ENCODE measurements at regions not wholly inside any gene's neighbourhood (a gene's known extent, or its start where the extent isn't known, plus 50 kb on each side); places are given as distances from the start of the nearest gene placed in this dataset.
A peak's percentile ranks its signal among the peaks of the same experiment; 100 is the strongest.

DNA sequence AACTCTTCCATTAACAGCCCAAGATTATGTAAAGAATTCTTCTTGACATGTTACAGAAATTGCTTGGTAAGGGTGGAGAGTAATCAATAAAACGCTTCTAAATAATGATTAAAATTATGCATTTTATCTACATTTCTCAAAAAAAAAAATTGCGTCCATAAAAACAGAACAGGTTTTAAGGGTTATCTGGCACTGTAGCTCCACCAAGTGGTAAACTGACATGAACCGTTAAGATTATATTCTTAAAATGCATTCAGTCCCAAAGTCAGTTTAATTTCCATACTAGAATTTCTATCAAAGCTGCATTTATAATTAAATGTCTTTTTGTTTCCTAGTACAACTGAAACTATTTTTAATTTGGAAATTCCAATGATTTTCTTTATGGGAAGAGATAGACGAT, 214.0 kb upstream of the UGT8 start:
- TF ChIP-seq, protein P1, sequence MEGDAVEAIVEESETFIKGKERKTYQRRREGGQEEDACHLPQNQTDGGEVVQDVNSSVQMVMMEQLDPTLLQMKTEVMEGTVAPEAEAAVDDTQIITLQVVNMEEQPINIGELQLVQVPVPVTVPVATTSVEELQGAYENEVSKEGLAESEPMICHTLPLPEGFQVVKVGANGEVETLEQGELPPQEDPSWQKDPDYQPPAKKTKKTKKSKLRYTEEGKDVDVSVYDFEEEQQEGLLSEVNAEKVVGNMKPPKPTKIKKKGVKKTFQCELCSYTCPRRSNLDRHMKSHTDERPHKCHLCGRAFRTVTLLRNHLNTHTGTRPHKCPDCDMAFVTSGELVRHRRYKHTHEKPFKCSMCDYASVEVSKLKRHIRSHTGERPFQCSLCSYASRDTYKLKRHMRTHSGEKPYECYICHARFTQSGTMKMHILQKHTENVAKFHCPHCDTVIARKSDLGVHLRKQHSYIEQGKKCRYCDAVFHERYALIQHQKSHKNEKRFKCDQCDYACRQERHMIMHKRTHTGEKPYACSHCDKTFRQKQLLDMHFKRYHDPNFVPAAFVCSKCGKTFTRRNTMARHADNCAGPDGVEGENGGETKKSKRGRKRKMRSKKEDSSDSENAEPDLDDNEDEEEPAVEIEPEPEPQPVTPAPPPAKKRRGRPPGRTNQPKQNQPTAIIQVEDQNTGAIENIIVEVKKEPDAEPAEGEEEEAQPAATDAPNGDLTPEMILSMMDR (conservative IDR thresholded peaks at IDR 0.05; ENCODE audit: control insufficient read depth, insufficient read depth, low read depth, low read length): peak; percentile 64
- H3K4me3 ChIP-seq (ENCODE audit: control insufficient read depth, low read depth, low read length): no peak overlapping the region
- DNase-seq (ENCODE audit: low read depth): peak; percentile 71

- no peak overlapping the region for H3K4me3 ChIP-seq (ENCODE audit: control insufficient read depth, low read depth, low read length)
Observed at GRCh38 chr4:114385195-114385985, 213.2 kb upstream of the UGT8 start.

GRCh38 chr4:114386637-114387233, 211.9 kb upstream of the UGT8 start:
- DNase-seq (ENCODE audit: low read depth): peak; percentile 56
- TF ChIP-seq, protein P1 (conservative IDR thresholded peaks at IDR 0.05; ENCODE audit: control insufficient read depth, insufficient read depth, low read depth, low read length): peak; percentile 63
- no peak overlapping the region for H3K4me3 ChIP-seq (ENCODE audit: control insufficient read depth, low read depth, low read length)

More at GRCh38 chr4:114385195-114385985, 213.2 kb upstream of the UGT8 start:
- no peak for DNase-seq (ENCODE audit: low read depth)
- TF ChIP-seq, protein P1 (conservative IDR thresholded peaks at IDR 0.05; ENCODE audit: control insufficient read depth, insufficient read depth, low read depth, low read length): no peak

DNA sequence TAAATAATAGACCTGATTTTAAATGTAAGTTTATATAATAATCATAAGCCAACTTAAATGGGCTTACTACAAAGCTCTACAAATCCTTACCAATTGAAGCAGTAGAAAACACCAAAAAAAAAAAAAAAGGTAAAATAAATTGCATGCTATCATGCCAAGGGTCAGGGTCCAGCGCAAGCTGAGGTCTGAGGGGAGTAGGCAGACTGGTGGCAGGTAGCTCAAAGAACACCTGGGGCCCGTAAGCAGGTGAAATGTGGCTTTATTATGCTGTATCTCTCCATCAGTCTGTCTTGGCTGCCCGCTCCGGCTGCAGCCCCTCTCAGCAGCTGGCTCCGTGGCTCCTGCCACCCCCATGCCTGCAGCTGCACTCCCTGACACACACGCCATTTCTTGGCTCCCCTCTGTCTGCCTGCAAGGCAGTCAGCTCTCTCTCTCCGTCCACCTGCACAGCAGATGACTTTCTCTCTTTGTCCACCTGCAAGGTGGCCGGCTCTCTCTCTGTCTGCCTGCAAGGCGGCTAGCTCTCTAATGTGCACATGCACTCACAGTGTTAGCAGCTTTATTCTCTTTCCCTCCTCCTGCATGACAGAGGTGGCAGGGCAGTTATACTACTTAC, 209.4 kb upstream of the UGT8 start:
- TF ChIP-seq, protein P1 (conservative IDR thresholded peaks at IDR 0.05; ENCODE audit: control insufficient read depth, insufficient read depth, low read depth, low read length): no peak
- DNase-seq (ENCODE audit: low read depth): no peak
- H3K4me3 ChIP-seq (ENCODE audit: control insufficient read depth, low read depth, low read length): no peak overlapping the region

GRCh38 chr4:114393295-114394038, 205.1 kb upstream of the UGT8 start:
- DNase-seq (ENCODE audit: low read depth): no peak
- no peak overlapping the region for H3K4me3 ChIP-seq (ENCODE audit: control insufficient read depth, low read depth, low read length)
- TF ChIP-seq, protein P1 (conservative IDR thresholded peaks at IDR 0.05; ENCODE audit: control insufficient read depth, insufficient read depth, low read depth, low read length): no peak

DNA sequence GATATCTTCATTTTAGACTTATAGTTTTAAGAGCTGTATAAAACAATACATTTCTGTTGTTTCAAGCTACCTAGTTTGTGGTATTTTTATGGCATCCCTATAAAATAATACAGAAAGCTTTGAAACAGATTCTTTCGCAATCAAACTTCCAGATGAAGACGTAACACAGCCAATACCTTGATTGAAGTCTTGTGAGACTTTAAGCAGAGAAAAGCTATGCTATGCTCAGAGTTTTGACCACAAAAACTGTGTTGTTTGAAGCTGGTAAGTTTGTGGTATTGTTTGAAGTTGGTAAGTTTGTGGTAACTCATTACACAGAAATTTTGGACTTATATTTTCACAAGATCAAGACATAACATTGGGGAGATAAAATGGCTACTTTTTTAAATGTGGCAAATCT, 201.8 kb upstream of the UGT8 start:
- H3K4me3 ChIP-seq (ENCODE audit: control insufficient read depth, low read depth, low read length): no peak overlapping the region
- TF ChIP-seq, protein P1 (conservative IDR thresholded peaks at IDR 0.05; ENCODE audit: control insufficient read depth, insufficient read depth, low read depth, low read length): no peak
- DNase-seq (ENCODE audit: low read depth): no peak

Data from fibroblast of mammary gland (primary cell).